ENCODE measurements at regions not wholly inside any gene's neighbourhood (a gene's known extent, or its start where the extent isn't known, plus 50 kb on each side); places are given as distances from the start of the nearest gene placed in this dataset.

- TF ChIP-seq CTCF (IDR thresholded peaks at IDR 0.05), result peak in 3 of 6 experiments; percentile 30 to 48 (median 40)
- no peak for TF ChIP-seq POLR2A (IDR thresholded peaks at IDR 0.05)
Observed at GRCh38 chr10:78844960-78845607, 223.7 kb upstream of the ZMIZ1 start.

All from thyroid gland (tissue), 4 donors.